CD4-positive, alpha-beta T cell treated with Interleukin-2 at 100 ng/mL for 4 hours (primary cell): ENCODE measurements at regions not wholly inside any gene's neighbourhood (a gene's known extent, or its start where the extent isn't known, plus 50 kb on each side); places are given as distances from the start of the nearest gene placed in this dataset.
"Not testable (repeated sequence)": the region's sequence is repeated elsewhere in the genome, so short reads cannot be mapped to it uniquely, and the experiment has no call there.

ENCODE experiments used
- DNase-seq: peaks from one replicate; pipeline ENCODE4 v3.0.0-alpha.2; 2020; ENCODE audit warnings: low spot score

- peak; percentile 42 for DNase-seq
Observed at GRCh38 chr14:22491683-22492621, 97.1 kb downstream of the DAD1 start.

DNA sequence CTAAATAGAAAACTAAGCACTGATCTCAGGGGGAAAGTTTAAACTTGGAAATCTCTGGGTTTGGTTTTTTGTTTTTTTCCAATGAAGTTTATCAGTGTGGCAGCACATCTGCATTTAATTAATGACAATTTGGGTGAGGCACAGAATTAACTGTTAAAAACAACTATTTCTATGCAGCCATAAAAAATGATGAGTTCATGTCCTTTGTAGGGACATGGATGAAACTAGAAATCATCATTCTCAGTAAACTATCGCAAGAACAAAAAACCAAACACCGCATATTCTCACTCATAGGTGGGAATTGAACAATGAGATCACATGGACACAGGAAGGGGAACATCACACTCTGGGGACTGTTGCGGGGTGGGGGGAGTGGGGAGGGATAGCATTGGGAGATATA, 98.0 kb downstream of the DAD1 start:
- DNase-seq: not testable (repeated sequence)

- peak; percentile 45 for DNase-seq
Observed at GRCh38 chr14:22489957-22490950, 98.8 kb downstream of the DAD1 start.

DNA sequence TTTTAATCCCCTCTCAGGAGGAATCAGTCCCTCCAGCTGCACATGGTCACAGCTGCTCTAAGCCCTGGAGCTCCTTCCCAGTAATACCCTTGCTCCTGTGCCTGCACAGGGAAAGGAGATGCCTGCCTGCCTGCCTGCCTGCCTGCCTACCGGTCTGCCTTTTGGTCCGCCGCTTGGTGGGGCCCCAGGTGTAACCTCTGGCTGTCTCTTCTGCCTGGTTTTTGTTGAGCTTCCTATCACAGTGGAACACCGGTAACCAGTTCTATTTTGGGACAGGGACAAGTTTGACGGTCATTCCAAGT, 99.8 kb downstream of the DAD1 start:
- DNase-seq: no peak

DNA sequence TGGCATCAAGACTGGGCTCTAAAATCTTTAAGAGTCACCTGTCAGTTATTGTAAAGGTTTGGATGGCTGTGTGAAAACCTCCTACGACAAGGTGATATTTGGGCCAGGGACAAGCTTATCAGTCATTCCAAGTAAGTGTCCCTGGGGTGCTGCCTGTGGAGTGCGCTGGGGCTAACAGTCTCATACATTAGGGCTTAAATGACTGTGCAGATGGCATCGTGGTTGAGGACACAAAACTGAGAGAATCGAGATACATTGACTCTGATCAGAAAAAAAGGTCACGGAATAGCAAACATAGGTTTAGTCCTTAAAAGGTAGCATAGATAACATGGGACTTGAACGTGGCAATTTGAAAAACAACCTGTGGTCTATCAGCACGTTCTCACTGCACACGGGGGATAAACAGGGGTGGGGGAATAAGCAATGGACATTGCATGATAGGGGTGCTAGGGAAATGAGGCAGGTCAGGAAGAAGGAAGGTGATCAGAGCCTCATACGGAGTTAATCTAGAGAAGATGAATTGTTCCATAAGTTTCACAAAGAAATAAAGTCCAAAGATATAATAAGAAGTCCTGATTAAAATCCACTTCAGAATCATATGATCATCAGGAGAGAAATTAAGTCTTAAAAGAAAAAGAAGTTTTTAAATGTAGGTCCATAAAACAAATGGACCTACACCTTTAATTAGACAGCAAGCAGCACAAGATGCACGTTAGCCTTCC, 100.3 kb downstream of the DAD1 start:
- no peak for DNase-seq

DNA sequence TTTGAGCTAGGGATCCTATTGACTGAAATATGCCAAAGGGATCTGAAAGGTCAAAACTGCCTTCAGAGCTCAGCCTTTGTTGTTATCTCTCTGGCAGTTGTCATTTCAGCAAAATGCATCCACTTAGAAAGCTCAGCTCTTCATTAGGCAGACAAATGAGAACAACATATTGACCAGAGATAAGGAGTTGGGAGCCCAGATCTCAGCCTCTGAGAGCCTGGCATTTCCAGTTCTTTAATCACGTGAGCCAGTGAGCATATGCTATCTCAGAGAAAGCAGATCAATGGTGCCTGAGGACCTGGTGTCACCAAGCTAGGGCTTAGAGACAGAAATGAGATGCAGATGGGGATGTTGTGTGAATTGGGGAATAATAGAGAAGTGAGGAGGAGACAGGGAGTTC, 101.1 kb downstream of the DAD1 start:
- DNase-seq: no peak

- DNase-seq: no peak
Observed at GRCh38 chr14:22487401-22487800, 101.6 kb downstream of the DAD1 start.

DNA sequence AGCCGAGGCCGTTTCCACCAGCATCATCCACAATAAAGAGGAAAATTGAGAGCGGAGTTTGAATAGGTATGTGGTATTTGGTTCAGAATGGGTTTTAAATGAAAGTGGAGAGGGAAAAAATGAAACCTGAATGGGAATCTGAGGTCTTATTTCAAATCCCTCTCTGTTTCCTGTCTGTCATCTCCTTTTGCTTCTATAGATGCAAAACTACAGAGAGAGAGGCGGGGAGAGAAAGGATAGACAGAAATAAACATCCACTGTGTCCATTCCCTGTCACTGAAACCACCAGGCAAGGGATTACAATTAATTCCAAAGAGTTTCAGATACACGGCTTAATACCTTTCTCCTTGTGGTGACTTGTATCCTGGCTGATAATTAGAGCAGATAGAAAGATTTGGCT, 102.3 kb downstream of the DAD1 start:
- DNase-seq: no peak

GRCh38 chr14:22485649-22486048, 103.4 kb downstream of the DAD1 start:
- no peak for DNase-seq

DNA sequence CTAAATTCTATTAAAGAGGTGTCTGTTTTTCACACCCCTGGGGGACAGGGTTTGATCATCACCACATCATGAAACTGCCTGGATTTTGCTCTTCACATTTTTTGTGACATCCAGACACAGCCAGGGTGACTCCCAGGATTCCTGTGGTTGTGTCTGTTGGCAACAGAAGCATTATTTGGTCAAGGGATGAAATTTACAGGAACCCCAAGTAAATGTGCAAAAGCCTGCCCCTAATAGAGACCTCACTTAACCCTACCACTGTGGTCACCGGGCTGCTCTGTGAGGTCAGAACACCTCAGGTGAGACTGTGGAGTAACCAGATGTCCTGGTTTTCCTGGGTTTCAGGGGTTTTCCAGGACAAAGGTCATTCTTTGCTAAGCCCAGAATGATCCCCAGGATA, 103.8 kb downstream of the DAD1 start:
- DNase-seq: no peak

DNA sequence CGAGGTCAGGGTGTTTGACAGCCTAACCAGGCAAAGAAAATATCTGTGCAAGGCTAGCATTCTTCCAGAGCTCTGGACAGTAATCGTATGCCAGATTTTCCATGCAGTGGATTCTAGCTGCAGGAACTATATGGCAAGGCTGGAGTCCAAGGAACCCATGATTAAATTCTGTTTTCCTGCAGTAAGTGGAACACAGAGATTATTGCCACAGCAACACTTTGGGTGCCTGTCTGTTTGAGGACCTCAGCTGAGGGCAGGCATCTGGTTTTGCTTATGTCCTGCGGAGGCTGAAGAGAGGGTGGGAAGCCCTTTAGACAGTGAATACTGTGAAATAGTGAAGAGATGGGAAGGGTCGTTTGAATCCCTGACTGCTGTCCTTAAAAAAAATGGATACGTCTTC, 104.4 kb downstream of the DAD1 start:
- no peak for DNase-seq

- no peak for DNase-seq
Observed at GRCh38 chr14:22483863-22484593, 105.0 kb downstream of the DAD1 start.

DNA sequence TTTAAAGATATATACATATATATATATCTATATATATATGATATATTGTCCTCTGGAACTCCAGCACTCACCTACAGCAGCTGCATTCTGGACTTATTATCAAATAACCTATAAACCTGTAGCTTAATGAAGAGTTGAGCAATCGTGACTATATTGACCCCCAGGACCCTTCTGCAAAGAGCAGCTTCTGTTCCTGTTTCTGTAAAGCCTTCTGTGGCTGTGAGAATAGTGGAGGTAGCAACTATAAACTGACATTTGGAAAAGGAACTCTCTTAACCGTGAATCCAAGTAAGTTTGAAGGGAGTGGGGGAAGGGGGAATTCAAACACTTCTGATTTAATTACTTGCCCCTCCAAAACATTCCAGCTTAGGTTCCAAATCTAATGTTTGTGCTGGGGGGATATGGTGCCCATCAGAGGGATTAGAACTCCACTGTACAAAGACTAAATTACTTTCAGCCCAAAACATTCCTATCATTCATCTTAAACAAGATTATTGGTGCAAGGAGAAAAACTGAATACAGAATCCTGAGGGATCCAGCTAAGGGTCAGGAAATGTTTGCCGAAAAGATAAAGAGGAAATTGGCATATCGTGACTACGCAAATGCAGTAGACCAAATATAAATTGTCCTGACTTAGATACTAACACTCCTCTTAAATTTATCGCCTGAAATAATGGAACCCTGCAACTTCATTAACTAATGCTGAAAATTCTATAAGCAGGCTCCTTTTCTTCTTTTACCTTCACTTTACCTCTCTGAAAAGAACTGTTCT, 106.1 kb downstream of the DAD1 start:
- no peak for DNase-seq

GRCh38 chr14:22482085-22482694, 106.8 kb downstream of the DAD1 start:
- DNase-seq: no peak

- DNase-seq: no peak
Observed at GRCh38 chr14:22481546-22481945, 107.5 kb downstream of the DAD1 start.

DNA sequence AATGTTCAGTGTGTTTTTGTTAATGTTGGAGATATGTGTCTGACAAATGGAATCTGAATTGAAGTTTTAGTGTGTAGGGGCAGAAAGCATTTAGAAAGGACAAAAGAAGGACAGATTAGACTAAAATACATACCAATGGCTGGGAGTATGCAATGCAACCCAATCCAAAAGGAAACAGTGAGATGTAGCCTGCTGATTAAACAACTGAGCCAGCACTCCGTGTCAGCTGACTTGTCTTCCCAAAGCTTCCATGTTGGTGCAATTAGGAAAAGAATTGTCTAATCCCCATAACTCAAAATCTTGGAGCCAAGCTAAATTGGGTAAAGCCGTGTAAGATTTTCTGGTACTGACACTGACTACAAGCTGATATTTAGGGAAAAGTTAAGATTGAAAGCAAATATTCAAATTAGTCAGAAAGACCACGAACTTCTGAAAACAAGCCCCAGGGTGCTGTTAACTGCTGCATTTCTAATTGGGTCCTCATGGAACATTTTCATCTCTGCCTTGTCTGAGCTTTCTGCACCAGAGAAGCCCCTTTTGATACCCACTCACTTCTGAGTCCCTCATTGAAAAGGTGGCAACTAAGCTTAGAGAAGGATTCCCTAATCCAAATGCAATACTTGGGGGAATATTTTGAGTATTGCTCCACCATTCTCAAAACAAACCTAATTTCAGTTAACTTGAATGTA, 109.1 kb downstream of the DAD1 start:
- no peak for DNase-seq

- no peak for DNase-seq
Observed at GRCh38 chr14:22479132-22479531, 109.9 kb downstream of the DAD1 start.

DNA sequence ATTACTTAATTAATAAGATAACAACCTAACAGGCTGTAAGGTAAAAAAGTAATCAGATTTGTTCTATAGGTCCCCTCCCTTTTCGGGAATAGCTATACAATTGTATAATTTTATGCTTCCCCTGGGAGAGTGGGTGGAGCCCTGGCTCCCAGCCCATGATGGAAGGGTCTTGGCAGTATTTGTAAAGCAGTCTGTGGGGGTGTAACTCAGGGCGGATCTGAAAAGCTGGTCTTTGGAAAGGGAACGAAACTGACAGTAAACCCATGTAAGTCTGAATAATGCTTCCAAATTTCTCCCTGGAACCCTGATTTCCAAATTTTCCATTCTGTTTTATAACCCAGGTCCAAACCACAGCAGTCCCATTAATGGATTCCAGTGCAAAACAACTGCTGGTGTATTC, 110.4 kb downstream of the DAD1 start:
- no peak for DNase-seq

- DNase-seq: no peak
Observed at GRCh38 chr14:22478247-22478646, 110.8 kb downstream of the DAD1 start.
